Central memory CD8-positive, alpha-beta T cell (primary cell): ENCODE measurements at regions not wholly inside any gene's neighbourhood (a gene's known extent, or its start where the extent isn't known, plus 50 kb on each side); places are given as distances from the start of the nearest gene placed in this dataset.
"Not testable (repeated sequence)": the region's sequence is repeated elsewhere in the genome, so short reads cannot be mapped to it uniquely, and the experiment has no call there.

Experiments used
- ATAC-seq: fragments of 150-1000 bp; cut with Tn5 transposase; replicated peaks from 2 replicates; pipeline ENCODE4 v1.10.0; 2022; ENCODE audit warnings: mild to moderate bottlenecking, moderate FRiP score, moderate number of reproducible peaks; ENCODE audit not compliant: poor library complexity, severe bottlenecking; ENCODE audit errors: extremely low read depth
- DNase-seq, 2 donors: peaks; one replicate each; pipeline ENCODE4 v3.0.0; 2021; ENCODE audit warnings: low spot score in 2 of 2
- H3K27ac Mint-ChIP-seq: one replicate; pipeline ENCODE4 v1.8.0; 2022; ENCODE audit warnings: low read depth, mild to moderate bottlenecking, moderate library complexity, mixed read lengths
- H3K27me3 Mint-ChIP-seq: one replicate; pipeline ENCODE4 v1.8.0; 2022; ENCODE audit warnings: mixed read lengths
- H3K36me3 Mint-ChIP-seq: one replicate; pipeline ENCODE4 v1.8.0; 2022; ENCODE audit warnings: mild to moderate bottlenecking, moderate library complexity, mixed read lengths; ENCODE audit not compliant: insufficient read depth
- H3K4me1 Mint-ChIP-seq: one replicate; pipeline ENCODE4 v1.8.0; 2022; ENCODE audit warnings: mixed read lengths
- H3K4me3 Mint-ChIP-seq: one replicate; pipeline ENCODE4 v1.8.0; 2022; ENCODE audit warnings: mild to moderate bottlenecking, moderate library complexity, mixed read lengths
- H3K9me3 Mint-ChIP-seq: one replicate; pipeline ENCODE4 v1.8.0; 2022; ENCODE audit warnings: mixed read lengths

DNA sequence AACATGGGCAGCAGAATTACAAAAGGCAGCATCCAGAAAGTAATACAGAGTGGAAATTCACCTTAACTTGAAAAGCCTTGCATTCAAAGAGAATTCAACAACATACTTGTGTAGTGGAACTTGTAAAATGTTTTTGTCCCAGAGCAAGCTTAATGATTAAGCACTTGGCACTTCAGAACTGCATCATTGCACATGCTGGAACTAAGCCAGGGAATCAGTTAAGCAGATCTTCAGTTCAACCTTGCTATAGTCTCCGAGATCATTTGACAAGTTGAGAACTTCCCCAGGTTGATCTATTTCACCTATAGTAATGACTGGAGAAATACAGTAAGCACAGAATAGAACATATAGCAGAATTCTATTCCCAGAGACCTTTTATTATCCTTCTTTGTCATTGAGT lies 1337.2 kb upstream of the NXPH2 start:
- H3K36me3 Mint-ChIP-seq: no peaks in the 10 kb centered on the region
- no peak overlapping the region for H3K27ac Mint-ChIP-seq
- H3K9me3 Mint-ChIP-seq: peaks cover 21% of the 10 kb centered on the region
- H3K4me1 Mint-ChIP-seq: no peaks in the 10 kb centered on the region
- H3K4me3 Mint-ChIP-seq: no peak overlapping the region
- no peak for DNase-seq
- ATAC-seq: no peak
- no peaks in the 10 kb centered on the region for H3K27me3 Mint-ChIP-seq

GRCh38 chr2:140108706-140109475 lies 1328.7 kb upstream of the NXPH2 start:
- no peaks in the 10 kb centered on the region for H3K4me1 Mint-ChIP-seq
- H3K27ac Mint-ChIP-seq: no peak overlapping the region
- ATAC-seq: no peak
- no peak for DNase-seq
- no peaks in the 10 kb centered on the region for H3K36me3 Mint-ChIP-seq
- no peaks in the 10 kb centered on the region for H3K27me3 Mint-ChIP-seq
- peaks cover 12% of the 10 kb centered on the region for H3K9me3 Mint-ChIP-seq
- no peak overlapping the region for H3K4me3 Mint-ChIP-seq

- Mint-ChIP-seq H3K27ac (no peak overlapping the region), H3K9me3 (peaks cover 17% of the 10 kb centered on the region), H3K27me3 (no peaks in the 10 kb centered on the region), H3K4me1 (no peaks in the 10 kb centered on the region), H3K4me3 (no peak overlapping the region), H3K36me3 (no peaks in the 10 kb centered on the region)
- DNase-seq (no peak), ATAC-seq (no peak)
Measured at GRCh38 chr2:140091926-140092325, 1311.7 kb upstream of the NXPH2 start.

- no peaks in the 10 kb centered on the region for H3K27me3 Mint-ChIP-seq
- ATAC-seq (no peak), DNase-seq (no peak)
- no peak overlapping the region for H3K4me3 Mint-ChIP-seq
- no peaks in the 10 kb centered on the region for H3K4me1 Mint-ChIP-seq
- H3K27ac Mint-ChIP-seq: no peak overlapping the region
- H3K9me3 Mint-ChIP-seq: peaks cover 28% of the 10 kb centered on the region
- no peaks in the 10 kb centered on the region for H3K36me3 Mint-ChIP-seq
Measured at GRCh38 chr2:140086964-140087363, 1306.8 kb upstream of the NXPH2 start.

- no peak overlapping the region for H3K27ac Mint-ChIP-seq
- ATAC-seq (no peak), DNase-seq (no peak)
- H3K9me3 Mint-ChIP-seq: peaks cover 23% of the 10 kb centered on the region
- no peaks in the 10 kb centered on the region for H3K27me3 Mint-ChIP-seq
- no peaks in the 10 kb centered on the region for H3K36me3 Mint-ChIP-seq
- no peaks in the 10 kb centered on the region for H3K4me1 Mint-ChIP-seq
- no peak overlapping the region for H3K4me3 Mint-ChIP-seq
Measured at GRCh38 chr2:140085674-140086073, 1305.5 kb upstream of the NXPH2 start.

GRCh38 chr2:140079038-140079437 lies 1298.8 kb upstream of the NXPH2 start:
- H3K4me3 Mint-ChIP-seq: no peak overlapping the region
- no peaks in the 10 kb centered on the region for H3K36me3 Mint-ChIP-seq
- H3K27ac Mint-ChIP-seq: no peak overlapping the region
- no peak for ATAC-seq
- no peaks in the 10 kb centered on the region for H3K27me3 Mint-ChIP-seq
- no peaks in the 10 kb centered on the region for H3K4me1 Mint-ChIP-seq
- DNase-seq: no peak
- peaks cover 24% of the 10 kb centered on the region for H3K9me3 Mint-ChIP-seq

GRCh38 chr2:140076164-140076563 lies 1296.0 kb upstream of the NXPH2 start:
- no peak overlapping the region for H3K27ac Mint-ChIP-seq
- ATAC-seq: no peak
- no peaks in the 10 kb centered on the region for H3K27me3 Mint-ChIP-seq

DNA sequence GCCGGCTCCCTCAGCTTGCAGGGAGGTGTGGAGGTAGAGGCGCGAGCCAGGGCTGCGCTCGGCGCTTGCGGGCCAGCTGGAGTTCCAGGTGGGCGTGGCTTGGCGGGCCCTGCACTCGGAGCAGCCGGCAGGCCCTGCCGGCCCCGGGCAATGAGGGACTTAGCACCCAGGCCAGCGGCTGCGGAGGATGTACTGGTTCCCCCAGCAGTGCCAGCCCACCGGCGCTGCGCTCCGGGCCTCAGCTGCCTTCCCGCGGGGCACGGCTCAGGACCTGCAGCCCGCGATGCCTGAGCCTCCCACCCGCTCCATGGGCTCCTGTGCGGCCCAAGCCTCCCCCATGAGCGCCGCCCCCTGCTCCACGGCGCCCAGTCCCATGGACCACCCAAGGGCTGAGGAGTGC lies 1293.6 kb upstream of the NXPH2 start:
- not testable (repeated sequence) for H3K4me1 Mint-ChIP-seq, DNase-seq, H3K27ac Mint-ChIP-seq, H3K27me3 Mint-ChIP-seq, H3K36me3 Mint-ChIP-seq, ATAC-seq, H3K4me3 Mint-ChIP-seq
- H3K9me3 Mint-ChIP-seq: peaks cover 47% of the 10 kb centered on the region

More at GRCh38 chr2:140076164-140076563, 1296.0 kb upstream of the NXPH2 start:
- no peaks in the 10 kb centered on the region for H3K4me1 Mint-ChIP-seq
- H3K4me3 Mint-ChIP-seq: no peak overlapping the region
- DNase-seq: no peak
- H3K36me3 Mint-ChIP-seq: no peaks in the 10 kb centered on the region
- H3K9me3 Mint-ChIP-seq: peaks cover 35% of the 10 kb centered on the region

DNA sequence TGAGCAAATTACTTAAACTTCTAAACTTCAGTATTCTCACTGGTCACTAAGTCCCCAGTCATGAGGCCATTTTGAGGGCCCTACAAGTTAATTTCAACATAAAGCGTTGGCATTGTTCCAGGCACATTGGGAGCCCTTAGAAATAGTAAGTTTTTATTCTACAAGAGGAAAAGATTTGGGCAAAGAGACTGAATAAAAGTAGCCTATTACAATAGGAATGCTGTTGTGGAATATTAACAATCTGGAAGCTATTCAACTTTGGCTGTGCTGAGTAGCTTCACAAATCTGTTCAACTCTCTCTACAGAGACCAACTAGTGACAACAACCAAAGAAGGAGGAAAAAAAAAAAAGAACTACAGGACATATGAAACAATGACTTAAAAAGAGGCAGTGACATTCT lies 1287.5 kb upstream of the NXPH2 start:
- Mint-ChIP-seq H3K36me3 (no peaks in the 10 kb centered on the region), H3K9me3 (peaks cover 44% of the 10 kb centered on the region), H3K4me3 (no peak overlapping the region), H3K4me1 (no peaks in the 10 kb centered on the region), H3K27me3 (no peaks in the 10 kb centered on the region), H3K27ac (no peak overlapping the region)
- ATAC-seq (no peak), DNase-seq (no peak)

DNA sequence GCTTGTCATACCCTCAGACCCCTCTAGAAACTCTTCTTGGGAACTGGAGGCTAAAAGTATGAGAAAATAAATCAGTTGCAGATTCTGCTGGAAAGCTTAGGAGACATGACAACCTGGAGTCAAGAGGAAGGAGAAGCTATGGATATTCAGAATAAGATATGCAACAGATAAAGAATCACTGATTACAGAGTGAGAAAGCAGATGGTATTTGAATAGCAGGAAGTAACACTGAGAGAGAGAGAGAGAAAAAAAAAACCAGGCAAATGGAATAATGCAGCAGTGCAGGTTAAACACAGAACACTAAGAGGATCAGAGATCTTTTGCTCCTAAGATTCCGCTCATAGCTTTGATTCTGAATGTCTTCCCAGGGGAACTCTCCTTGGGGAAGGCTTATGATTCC lies 1284.1 kb upstream of the NXPH2 start:
- Mint-ChIP-seq H3K27me3 (no peaks in the 10 kb centered on the region), H3K36me3 (no peaks in the 10 kb centered on the region), H3K9me3 (peaks cover 28% of the 10 kb centered on the region), H3K4me1 (no peaks in the 10 kb centered on the region), H3K27ac (no peak overlapping the region), H3K4me3 (no peak overlapping the region)
- DNase-seq: no peak
- ATAC-seq: no peak

DNA sequence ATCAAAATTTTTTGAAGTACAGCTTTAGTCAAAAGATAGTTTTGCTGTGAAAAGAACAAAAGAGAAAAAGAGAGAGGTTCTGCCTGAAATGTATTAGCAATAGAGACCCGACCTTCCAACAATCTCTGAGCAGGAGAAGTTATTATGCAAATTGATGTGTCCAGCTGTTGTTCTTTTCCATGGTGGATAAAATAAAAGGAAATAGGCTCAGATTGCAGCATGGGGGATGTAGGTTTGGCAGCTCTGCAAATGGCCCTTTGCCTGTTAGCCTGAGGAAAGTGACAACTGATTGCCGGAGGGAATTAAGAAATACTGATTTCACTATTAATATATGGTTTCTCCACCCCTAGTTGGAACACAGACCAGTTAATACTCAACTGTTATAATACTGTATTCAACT lies 1283.2 kb upstream of the NXPH2 start:
- Mint-ChIP-seq H3K36me3 (no peaks in the 10 kb centered on the region), H3K27me3 (no peaks in the 10 kb centered on the region)
- no peak for ATAC-seq

GRCh38 chr2:140061240-140061639 lies 1281.0 kb upstream of the NXPH2 start:
- Mint-ChIP-seq H3K9me3 (peaks cover 37% of the 10 kb centered on the region), H3K36me3 (no peaks in the 10 kb centered on the region), H3K27me3 (no peaks in the 10 kb centered on the region), H3K4me3 (no peak overlapping the region), H3K27ac (no peak overlapping the region), H3K4me1 (no peaks in the 10 kb centered on the region)
- no peak for DNase-seq
- no peak for ATAC-seq

More for the DNA sequence above, 1283.2 kb upstream of the NXPH2 start:
- peaks cover 27% of the 10 kb centered on the region for H3K9me3 Mint-ChIP-seq
- no peak overlapping the region for H3K27ac Mint-ChIP-seq
- no peaks in the 10 kb centered on the region for H3K4me1 Mint-ChIP-seq
- no peak overlapping the region for H3K4me3 Mint-ChIP-seq
- DNase-seq: no peak

DNA sequence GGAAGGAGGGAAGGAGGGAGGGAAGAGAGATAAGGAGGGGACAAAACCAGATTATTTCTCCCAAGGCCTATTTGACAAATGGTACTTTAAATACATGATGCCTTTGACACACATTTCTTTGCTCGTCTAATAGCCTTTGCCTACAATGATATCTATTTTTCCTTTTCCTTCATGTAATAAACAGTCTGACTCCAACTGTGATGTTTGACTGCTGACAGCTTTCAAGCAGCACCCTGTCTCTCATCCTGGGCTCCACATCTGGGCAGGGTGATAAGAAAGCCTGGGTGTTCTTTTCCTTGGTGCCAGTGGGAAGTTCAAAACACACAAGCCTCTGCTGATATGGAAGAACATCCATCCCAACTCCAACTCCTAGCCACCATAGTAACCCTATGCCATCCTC lies 1277.7 kb upstream of the NXPH2 start:
- no peak overlapping the region for H3K4me3 Mint-ChIP-seq
- DNase-seq (no peak), ATAC-seq (no peak)
- no peak overlapping the region for H3K27ac Mint-ChIP-seq
- H3K36me3 Mint-ChIP-seq: no peaks in the 10 kb centered on the region
- H3K9me3 Mint-ChIP-seq: peaks cover 29% of the 10 kb centered on the region
- H3K4me1 Mint-ChIP-seq: no peaks in the 10 kb centered on the region
- no peaks in the 10 kb centered on the region for H3K27me3 Mint-ChIP-seq
